ENCODE measurements at regions not wholly inside any gene's neighbourhood (a gene's known extent, or its start where the extent isn't known, plus 50 kb on each side); places are given as distances from the start of the nearest gene placed in this dataset.

- TF ChIP-seq ZNF362 (tag by site-specific recombination; IDR thresholded peaks at IDR 0.05) (0 out of 2 replicates have a peak, but pooled peaks have one; percentile 32), ZNF626 (tag by site-specific recombination; IDR thresholded peaks at IDR 0.05) (no peak), GLI4 (tag by site-specific recombination; IDR thresholded peaks at IDR 0.05) (no peak), KLF8 (tag by site-specific recombination; IDR thresholded peaks at IDR 0.05) (peak; percentile 49; the same call in 1 of the 2 replicates), ZNF639 (tag by site-specific recombination; IDR thresholded peaks at IDR 0.05) (no peak), BCL11B (tag by site-specific recombination; IDR thresholded peaks at IDR 0.05; ENCODE audit: low read depth) (no peak), CTCF (tag by site-specific recombination; IDR thresholded peaks at IDR 0.05) (no peak), ZBTB6 (tag by site-specific recombination; IDR thresholded peaks at IDR 0.05) (no peak), ZNF837 (tag by site-specific recombination; IDR thresholded peaks at IDR 0.05) (no peak), ZNF621 (tag by site-specific recombination; IDR thresholded peaks at IDR 0.05) (no peak), ZNF350 (tag by site-specific recombination; IDR thresholded peaks at IDR 0.05) (no peak), KLF10 (tag by site-specific recombination; IDR thresholded peaks at IDR 0.05) (0 out of 2 replicates have a peak, but pooled peaks have one; percentile 27), ZNF133 (tag by site-specific recombination; IDR thresholded peaks at IDR 0.05) (no peak), ZNF341 (tag by site-specific recombination; IDR thresholded peaks at IDR 0.05; ENCODE audit: low read depth) (no peak), KLF1 (tag by site-specific recombination; IDR thresholded peaks at IDR 0.05) (no peak), ZNF654 (tag by site-specific recombination; IDR thresholded peaks at IDR 0.05; ENCODE audit: low read depth) (peak; percentile 20), ZNF112 (tag by site-specific recombination; IDR thresholded peaks at IDR 0.05) (no peak), INSM2 (tag by site-specific recombination; IDR thresholded peaks at IDR 0.05) (peak; percentile 77), ZBTB49 (tag by site-specific recombination; IDR thresholded peaks at IDR 0.05; ENCODE audit: low read depth) (no peak), KLF16 (tag by site-specific recombination; IDR thresholded peaks at IDR 0.05) (0 out of 2 replicates have a peak, but pooled peaks have one; percentile 30), ZNF529 (tag by site-specific recombination; IDR thresholded peaks at IDR 0.05; ENCODE audit: insufficient replicate concordance) (no peak), PRDM4 (tag by site-specific recombination; IDR thresholded peaks at IDR 0.05) (peak; percentile 73), ZBTB44 (tag by site-specific recombination; IDR thresholded peaks at IDR 0.05) (peak; percentile 72; the same call in 1 of the 2 replicates), ZNF138 (tag by site-specific recombination; IDR thresholded peaks at IDR 0.05; ENCODE audit: borderline replicate concordance) (no peak), ZNF157 (tag by site-specific recombination; IDR thresholded peaks at IDR 0.05) (no peak), REPIN1 (tag by site-specific recombination; IDR thresholded peaks at IDR 0.05; ENCODE audit: low read depth) (no peak), SETDB1 (IDR thresholded peaks at IDR 0.05; ENCODE audit: insufficient read length, low read length) (no peak)
Measured at GRCh38 chr3:25037049-25037547, 391.0 kb upstream of the RARB start (continued).

Data from HEK293 (cell line).